Small intestine (tissue), 7 donors: ENCODE measurements at regions not wholly inside any gene's neighbourhood (a gene's known extent, or its start where the extent isn't known, plus 50 kb on each side); places are given as distances from the start of the nearest gene placed in this dataset.

ENCODE experiments used
- DNase-seq, 2 donors: peaks; one replicate each; pipeline versions ENCODE4 v3.0.0 to v3.0.0-alpha.2; 2013
- FAIRE-seq: peaks from 2 replicates; lab custom pipeline; 2012; peaks lifted over from hg19 to GRCh38; lab: Jason Lieb, UNC
- H3K27ac ChIP-seq, 3 donors: one replicate each; pipeline ENCODE4 v1.5.1; 2013; ENCODE audit warnings: low read length in 2 of 3, mild to moderate bottlenecking in 2 of 3, control low read depth in 1 of 3, inconsistent platforms in 1 of 3, low read depth in 1 of 3, moderate library complexity in 1 of 3
- H3K27me3 ChIP-seq, 3 donors: one replicate each; pipeline ENCODE4 v1.6.1; 2013; ENCODE audit warnings: low read length in 3 of 3, inconsistent platforms in 1 of 3; ENCODE audit not compliant: control insufficient read depth in 3 of 3, insufficient read depth in 3 of 3
- H3K36me3 ChIP-seq, 3 donors: one replicate each; pipeline ENCODE4 v1.6.1; 2013; ENCODE audit warnings: low read length in 3 of 3, inconsistent platforms in 1 of 3, low read depth in 1 of 3, mild to moderate bottlenecking in 1 of 3, moderate library complexity in 1 of 3; ENCODE audit not compliant: control insufficient read depth in 3 of 3, insufficient read depth in 2 of 3
- H3K4me1 ChIP-seq, 3 donors: one replicate each; pipeline ENCODE4 v1.6.1; 2013; ENCODE audit warnings: low read length in 2 of 3, inconsistent platforms in 1 of 3, low read depth in 1 of 3, mild to moderate bottlenecking in 1 of 3, moderate library complexity in 1 of 3; ENCODE audit not compliant: control insufficient read depth in 3 of 3, insufficient read depth in 2 of 3
- H3K4me3 ChIP-seq, 3 donors: one replicate each; pipeline ENCODE4 v1.5.1; 2013; ENCODE audit warnings: low read length in 3 of 3, control low read depth in 1 of 3, inconsistent platforms in 1 of 3, low read depth in 1 of 3, mild to moderate bottlenecking in 1 of 3, moderate library complexity in 1 of 3
- H3K9me3 ChIP-seq, 2 donors: one replicate each; pipeline ENCODE4 v1.6.1; 2013; ENCODE audit warnings: low read depth in 1 of 2, low read length in 1 of 2; ENCODE audit not compliant: control insufficient read depth in 2 of 2, insufficient read depth in 1 of 2
- WGBS, 3 donors: extraction: QIAGEN DNeasy Blood & Tissue Kit; methylation state at CpG; one replicate each; pipeline ENCODE4 v1.1.7; 2013; 5-methylcytosine and 5-hydroxymethylcytosine counted together
- donor health status: healthy with polysubstance abuse.
- donor health status: control.
- donor health status: control.
- donor health status: Bipolar disorder and iron deficiency.
- donor health status: healthy.

- H3K4me3 ChIP-seq, result no peak overlapping the region
- DNase-seq (no peak), FAIRE-seq (no peak)
- no peaks in the 10 kb centered on the region for H3K36me3 ChIP-seq
- no peaks in the 10 kb centered on the region for H3K4me1 ChIP-seq
- H3K27me3 ChIP-seq, result no peaks in the 10 kb centered on the region
- no peak overlapping the region for H3K27ac ChIP-seq
- no peaks in the 10 kb centered on the region for H3K9me3 ChIP-seq
- WGBS, 3 donors, result 78 to 88% (median 84%) methylated on average over 2 of the region's 2 CpGs
Measured at GRCh38 chr1:79530055-79530454, 523.5 kb upstream of the ADGRL4 start.

DNA sequence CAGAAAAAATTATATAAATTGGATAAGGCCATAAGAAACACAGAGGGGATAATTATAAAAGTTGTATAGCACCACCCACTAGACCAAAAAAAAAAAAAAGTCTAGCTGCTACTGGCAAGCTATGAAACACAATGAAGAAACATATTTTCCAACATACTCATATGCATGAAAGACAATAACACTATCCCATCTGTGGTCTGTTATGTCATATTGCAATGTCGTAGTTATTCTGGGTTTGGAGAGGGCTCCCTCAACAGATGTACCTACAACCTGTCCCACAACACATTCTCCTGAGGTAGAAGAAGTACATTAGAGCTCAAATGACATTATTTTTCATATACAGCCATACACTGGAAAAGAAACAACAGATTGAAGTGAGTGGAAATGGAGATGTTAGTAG lies 517.6 kb upstream of the ADGRL4 start:
- H3K9me3 ChIP-seq, result no peaks in the 10 kb centered on the region
- H3K27ac ChIP-seq, result no peak overlapping the region
- H3K4me1 ChIP-seq, result no peaks in the 10 kb centered on the region
- DNase-seq (no peak), FAIRE-seq (no peak)
- no peaks in the 10 kb centered on the region for H3K27me3 ChIP-seq
- no peak overlapping the region for H3K4me3 ChIP-seq
- H3K36me3 ChIP-seq, result no peaks in the 10 kb centered on the region
- WGBS, 3 donors, result 66 to 94% (median 91%) methylated on average over 1 of the region's 1 CpG

- Histone ChIP-seq H3K4me3 (no peak overlapping the region), H3K27ac (no peak overlapping the region), H3K36me3 (no peaks in the 10 kb centered on the region), H3K4me1 (no peaks in the 10 kb centered on the region), H3K27me3 (no peaks in the 10 kb centered on the region), H3K9me3 (no peaks in the 10 kb centered on the region)
- no peak for FAIRE-seq
- whole genome bisulfite sequencing, 3 donors, result 56 to 65% (median 58%) methylated on average over 4 of the region's 4 CpGs
- no peak for DNase-seq
Measured at GRCh38 chr1:79519084-79519760, 512.7 kb upstream of the ADGRL4 start.

GRCh38 chr1:79517470-79518224 lies 511.1 kb upstream of the ADGRL4 start:
- Histone ChIP-seq H3K4me3 (no peak overlapping the region), H3K4me1 (no peaks in the 10 kb centered on the region), H3K27ac (no peak overlapping the region), H3K27me3 (no peaks in the 10 kb centered on the region), H3K36me3 (no peaks in the 10 kb centered on the region), H3K9me3 (no peaks in the 10 kb centered on the region)
- FAIRE-seq (no peak), DNase-seq (no peak)
- 64 to 74% (median 64%) methylated on average over 4 of the region's 4 CpGs for WGBS, 3 donors

DNA sequence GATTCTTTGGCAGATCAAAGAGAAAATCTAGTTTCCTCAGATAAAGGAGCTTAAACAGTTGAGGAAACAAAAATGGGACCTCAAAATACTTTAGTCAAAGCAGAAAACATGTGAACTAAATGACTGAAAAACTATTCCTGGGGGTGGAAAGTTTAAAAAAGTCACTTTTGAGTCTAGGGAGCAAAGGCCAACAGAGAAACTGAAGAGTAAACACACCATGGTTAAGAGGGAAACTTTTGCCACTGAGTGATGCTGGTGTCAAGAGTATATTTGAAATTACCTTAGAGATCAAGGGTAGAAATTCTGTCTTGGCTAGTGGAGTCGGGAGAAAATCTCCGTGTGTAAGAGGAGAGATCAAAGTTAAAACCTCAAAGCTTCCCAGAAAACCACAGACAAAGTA lies 501.2 kb upstream of the ADGRL4 start:
- H3K27ac ChIP-seq, result no peak overlapping the region
- WGBS, 3 donors, result 13 to 41% (median 13%) methylated on average over 2 of the region's 2 CpGs

DNA sequence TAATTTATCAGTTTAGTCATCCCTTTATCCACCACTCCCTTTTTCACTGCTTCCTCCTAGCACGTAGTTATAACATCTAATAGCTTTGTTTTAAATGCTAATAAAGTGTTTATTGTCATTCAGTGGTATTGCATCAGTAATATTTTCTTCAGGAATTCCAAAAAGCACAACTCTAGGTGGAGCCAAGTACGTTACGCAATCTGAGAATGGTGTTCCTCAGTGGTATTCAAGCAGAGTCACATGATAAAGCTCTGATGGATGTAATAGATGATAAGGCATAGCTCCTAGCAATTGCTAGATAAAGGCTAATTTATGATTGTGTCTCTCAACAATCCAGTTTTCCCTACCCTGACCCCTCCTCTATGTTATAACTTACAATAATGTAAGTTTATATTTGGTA lies 494.6 kb upstream of the ADGRL4 start:
- Histone ChIP-seq H3K4me1 (no peaks in the 10 kb centered on the region), H3K36me3 (no peaks in the 10 kb centered on the region), H3K9me3 (no peaks in the 10 kb centered on the region), H3K4me3 (no peak overlapping the region), H3K27ac (no peak overlapping the region), H3K27me3 (no peaks in the 10 kb centered on the region)
- DNase-seq, result no peak
- whole genome bisulfite sequencing, 3 donors, result 62 to 78% (median 74%) methylated on average over 3 of the region's 3 CpGs
- FAIRE-seq, result no peak

More for the DNA sequence above, 501.2 kb upstream of the ADGRL4 start:
- Histone ChIP-seq H3K4me1 (no peaks in the 10 kb centered on the region), H3K27me3 (no peaks in the 10 kb centered on the region), H3K36me3 (no peaks in the 10 kb centered on the region), H3K4me3 (no peak overlapping the region), H3K9me3 (no peaks in the 10 kb centered on the region)
- FAIRE-seq (no peak), DNase-seq (no peak)

DNA sequence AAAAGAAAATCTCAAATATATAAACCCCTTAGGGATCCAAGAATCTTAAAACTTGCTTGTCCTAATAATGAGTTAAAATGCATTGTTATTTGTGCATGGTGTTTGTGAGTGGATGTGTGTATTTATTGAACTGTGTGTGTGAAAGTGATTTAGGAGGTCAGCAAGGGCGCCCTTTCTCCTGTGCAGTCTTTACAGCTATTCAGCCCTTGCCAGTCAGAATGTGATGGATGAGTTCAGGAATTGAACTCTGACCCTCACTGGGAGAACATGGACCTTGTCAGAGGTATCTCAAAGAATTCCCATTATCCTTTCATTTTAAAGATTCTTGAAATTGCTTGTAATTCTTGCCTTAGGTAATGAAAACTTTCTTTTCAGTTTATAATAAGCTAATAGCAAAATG lies 493.0 kb upstream of the ADGRL4 start:
- DNase-seq (no peak), FAIRE-seq (no peak)
- Histone ChIP-seq H3K4me1 (no peaks in the 10 kb centered on the region), H3K27ac (no peak overlapping the region), H3K4me3 (no peak overlapping the region), H3K36me3 (no peaks in the 10 kb centered on the region), H3K9me3 (no peaks in the 10 kb centered on the region), H3K27me3 (no peaks in the 10 kb centered on the region)
- 52 to 83% (median 76%) methylated on average over 1 of the region's 1 CpG for WGBS, 3 donors

GRCh38 chr1:79497193-79497773 lies 490.8 kb upstream of the ADGRL4 start:
- DNase-seq (peak; percentile 2 to 25), FAIRE-seq (no peak)
- Histone ChIP-seq H3K27me3 (no peaks in the 10 kb centered on the region), H3K4me3 (no peak overlapping the region), H3K36me3 (no peaks in the 10 kb centered on the region), H3K4me1 (no peaks in the 10 kb centered on the region), H3K27ac (no peak overlapping the region), H3K9me3 (no peaks in the 10 kb centered on the region)
- WGBS, 3 donors, result 24 to 41% (median 26%) methylated on average over 4 of the region's 4 CpGs
